HEK293 (cell line): ENCODE measurements at regions not wholly inside any gene's neighbourhood (a gene's known extent, or its start where the extent isn't known, plus 50 kb on each side); places are given as distances from the start of the nearest gene placed in this dataset.

Experiments
- CTCF ChIA-PET: fragments of 350-600 bp; formaldehyde crosslinking; extraction: SDS; loops from one replicate; lab custom pipeline; 2021; ENCODE audit warnings: antibody characterized with exemption; lab: Yijun Ruan, JAX
- POLR2A ChIA-PET: fragments of 300-600 bp; formaldehyde crosslinking; extraction: SDS; loops from one replicate; lab custom pipeline; 2020; ENCODE audit warnings: antibody characterized with exemption, inconsistent platforms; lab: Yijun Ruan, JAX
- H3K27ac ChIP-seq: fragments of 200-500 bp; sonication (Bioruptor generic); 2 replicates; pipeline ENCODE4 v1.5.1; 2014; ENCODE audit warnings: low read depth, low read length, control low read depth, inconsistent platforms; ENCODE audit errors: extremely low read depth
- H3K36me3 ChIP-seq, 2 experiments: fragments of 200-500 bp in 1 of 2; sonication (Bioruptor generic) in 1 of 2; 1 replicate in 1 of 2; 2 replicates in 1 of 2; pipeline ENCODE4 v1.5.1; 2014 to 2017; ENCODE audit warnings: inconsistent platforms in 2 of 2, low read length in 2 of 2; ENCODE audit not compliant: control insufficient read depth in 2 of 2, insufficient read depth in 1 of 2
- H3K4me1 ChIP-seq: fragments of 200-500 bp; sonication (Bioruptor generic); 2 replicates; pipeline ENCODE4 v1.5.1; 2014; ENCODE audit warnings: mild to moderate bottlenecking, low read length, inconsistent platforms; ENCODE audit not compliant: control insufficient read depth, insufficient read depth
- H3K4me3 ChIP-seq: 2 replicates; pipeline ENCODE4 v1.5.1; 2011; ENCODE audit warnings: low read depth, mild to moderate bottlenecking, control low read depth, low read length, moderate library complexity
- H3K9me3 ChIP-seq: fragments of 200-500 bp; sonication (Bioruptor generic); 2 replicates; pipeline ENCODE4 v1.5.1; 2014; ENCODE audit warnings: low read depth, low read length, inconsistent platforms; ENCODE audit not compliant: control insufficient read depth, insufficient read depth
- ATF2 ChIP-seq: fragments of 450-650 bp; formaldehyde crosslinking; IDR thresholded peaks from 2 replicates; pipeline ENCODE4 v1.5.1; 2016; ENCODE audit warnings: missing biosample characterization, missing genetic modification characterization, low read depth
- BCL11A ChIP-seq: fragments of 450-650 bp; formaldehyde crosslinking; IDR thresholded peaks from 2 replicates; pipeline ENCODE4 v1.5.1; 2016; ENCODE audit warnings: low read depth, missing biosample characterization, missing genetic modification characterization
- CTCF ChIP-seq: fragments of 450-650 bp; formaldehyde crosslinking; IDR thresholded peaks from 2 replicates; pipeline ENCODE4 v1.5.1; 2016; ENCODE audit warnings: missing biosample characterization, missing genetic modification characterization
- FEZF1 ChIP-seq: fragments of 450-650 bp; formaldehyde crosslinking; IDR thresholded peaks from 2 replicates; pipeline ENCODE4 v1.5.1; 2016; ENCODE audit warnings: missing biosample characterization, missing genetic modification characterization
- GLIS2 ChIP-seq: fragments of 450-650 bp; formaldehyde crosslinking; IDR thresholded peaks from 2 replicates; pipeline ENCODE4 v1.5.1; 2016; ENCODE audit warnings: missing biosample characterization, missing genetic modification characterization
- HIC1 ChIP-seq: fragments of 450-650 bp; formaldehyde crosslinking; IDR thresholded peaks from 2 replicates; pipeline ENCODE4 v1.5.1; 2016; ENCODE audit warnings: missing biosample characterization, missing genetic modification characterization
- IKZF3 ChIP-seq: fragments of 450-650 bp; IDR thresholded peaks from 2 replicates; pipeline ENCODE4 v1.5.0; 2018; ENCODE audit warnings: missing biosample characterization, mild to moderate bottlenecking, missing genetic modification characterization, moderate library complexity
- MYNN ChIP-seq: fragments of 450-650 bp; formaldehyde crosslinking; IDR thresholded peaks from 2 replicates; pipeline ENCODE4 v1.5.1; 2016; ENCODE audit warnings: missing biosample characterization, missing genetic modification characterization, borderline replicate concordance
- SCRT1 ChIP-seq: fragments of 450-650 bp; formaldehyde crosslinking; IDR thresholded peaks from 2 replicates; pipeline ENCODE4 v1.5.1; 2016; ENCODE audit warnings: missing biosample characterization, missing genetic modification characterization, borderline replicate concordance
- SP7 ChIP-seq: fragments of 450-650 bp; formaldehyde crosslinking; IDR thresholded peaks from 2 replicates; pipeline ENCODE4 v1.5.1; 2016; ENCODE audit warnings: missing biosample characterization, missing genetic modification characterization
- ZBTB20 ChIP-seq: fragments of 450-650 bp; formaldehyde crosslinking; IDR thresholded peaks from 2 replicates; pipeline ENCODE4 v1.5.1; 2016; ENCODE audit warnings: missing biosample characterization, missing genetic modification characterization
- ZFHX2 ChIP-seq: fragments of 450-650 bp; formaldehyde crosslinking; conservative IDR thresholded peaks from 2 replicates; pipeline ENCODE4 v1.5.1; 2016; ENCODE audit warnings: missing biosample characterization, missing genetic modification characterization
- ZIC2 ChIP-seq: fragments of 450-650 bp; formaldehyde crosslinking; IDR thresholded peaks from 2 replicates; pipeline ENCODE4 v1.5.1; 2016; ENCODE audit warnings: missing biosample characterization, missing genetic modification characterization
- ZNF155 ChIP-seq: fragments of 450-650 bp; formaldehyde crosslinking; IDR thresholded peaks from 2 replicates; pipeline ENCODE4 v1.5.1; 2016; ENCODE audit warnings: missing biosample characterization, missing genetic modification characterization
- ZNF184 ChIP-seq: fragments of 450-650 bp; IDR thresholded peaks from 2 replicates; pipeline ENCODE4 v1.5.1; 2018; ENCODE audit warnings: missing biosample characterization, mild to moderate bottlenecking, missing genetic modification characterization
- ZNF202 ChIP-seq: fragments of 450-650 bp; formaldehyde crosslinking; IDR thresholded peaks from 2 replicates; pipeline ENCODE4 v1.5.1; 2016; ENCODE audit warnings: missing biosample characterization, missing genetic modification characterization, borderline replicate concordance
- ZNF280D ChIP-seq: fragments of 450-650 bp; formaldehyde crosslinking; IDR thresholded peaks from 2 replicates; pipeline ENCODE4 v1.5.1; 2016; ENCODE audit warnings: missing biosample characterization, missing genetic modification characterization
- ZNF362 ChIP-seq: fragments of 450-650 bp; formaldehyde crosslinking; IDR thresholded peaks from 2 replicates; pipeline ENCODE4 v1.5.1; 2016; ENCODE audit warnings: missing biosample characterization, missing genetic modification characterization
- ZNF391 ChIP-seq: fragments of 450-650 bp; formaldehyde crosslinking; IDR thresholded peaks from 2 replicates; pipeline ENCODE4 v1.5.1; 2016; ENCODE audit warnings: low read depth, missing biosample characterization, missing genetic modification characterization, borderline replicate concordance
- ZNF549 ChIP-seq: fragments of 450-650 bp; IDR thresholded peaks from 2 replicates; pipeline ENCODE4 v1.5.1; 2018; ENCODE audit warnings: missing biosample characterization, missing genetic modification characterization, mild to moderate bottlenecking, inconsistent platforms, moderate library complexity
- ZNF555 ChIP-seq: fragments of 450-650 bp; formaldehyde crosslinking; conservative IDR thresholded peaks from 2 replicates; pipeline ENCODE4 v1.5.1; 2017; ENCODE audit warnings: missing biosample characterization, mild to moderate bottlenecking, missing genetic modification characterization, inconsistent platforms
- ZNF561 ChIP-seq: fragments of 450-650 bp; IDR thresholded peaks from 2 replicates; pipeline ENCODE4 v1.5.1; 2018; ENCODE audit warnings: missing biosample characterization, missing genetic modification characterization, borderline replicate concordance
- ZNF664 ChIP-seq: fragments of 450-650 bp; formaldehyde crosslinking; IDR thresholded peaks from 2 replicates; pipeline ENCODE4 v1.5.1; 2016; ENCODE audit warnings: missing biosample characterization, missing genetic modification characterization
- ZNF768 ChIP-seq: fragments of 450-650 bp; formaldehyde crosslinking; IDR thresholded peaks from 2 replicates; pipeline ENCODE4 v1.5.1; 2018; ENCODE audit warnings: missing biosample characterization, mild to moderate bottlenecking, missing genetic modification characterization
- ZNF843 ChIP-seq: fragments of 450-650 bp; formaldehyde crosslinking; IDR thresholded peaks from 2 replicates; pipeline ENCODE4 v1.5.1; 2016; ENCODE audit warnings: missing biosample characterization, missing genetic modification characterization
- ZSCAN16 ChIP-seq: fragments of 450-650 bp; formaldehyde crosslinking; IDR thresholded peaks from 2 replicates; pipeline ENCODE4 v1.5.1; 2016; ENCODE audit warnings: missing biosample characterization, missing genetic modification characterization
- ZSCAN23 ChIP-seq: fragments of 450-650 bp; formaldehyde crosslinking; IDR thresholded peaks from 2 replicates; pipeline ENCODE4 v1.5.1; 2016; ENCODE audit warnings: missing biosample characterization, missing genetic modification characterization

DNA sequence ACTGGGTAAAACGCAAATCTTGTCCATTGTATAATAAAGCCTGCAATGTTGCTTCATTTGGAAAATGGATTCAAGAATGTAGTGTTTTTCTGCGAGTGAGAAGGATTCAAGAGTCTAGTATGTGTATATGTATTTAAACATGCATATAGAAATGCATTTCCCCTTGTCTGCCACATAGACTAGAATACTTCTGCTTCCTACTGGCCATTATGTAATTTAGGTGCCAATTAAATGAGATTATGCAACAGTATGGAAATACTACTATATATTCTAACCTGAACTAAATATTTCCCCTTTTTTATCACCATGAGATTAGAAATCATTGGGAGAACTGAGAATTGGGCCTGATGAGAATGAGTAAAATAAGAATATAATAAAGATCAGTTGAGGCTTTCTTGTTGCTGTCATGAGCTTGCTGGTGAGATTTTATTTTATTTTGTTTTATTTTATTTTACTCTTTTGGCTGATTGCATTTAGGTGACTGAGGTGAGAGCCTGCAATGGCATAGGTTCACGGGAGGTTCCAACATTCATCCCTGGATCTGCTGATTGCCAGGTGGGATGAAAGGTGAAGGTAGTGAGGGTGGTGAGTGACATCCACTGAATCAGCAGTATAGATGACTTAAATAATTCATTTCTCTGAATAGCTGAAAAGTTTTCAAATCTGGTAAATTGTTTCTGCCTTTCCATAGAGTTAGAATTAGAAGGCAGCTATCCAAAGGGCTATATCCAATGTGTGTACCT is 95.6 kb upstream of the SLC4A4 start:
- Histone ChIP-seq H3K36me3 (no peaks in the 10 kb centered on the region), H3K9me3 (no peaks in the 10 kb centered on the region), H3K4me1 (peaks cover 12% of the 10 kb centered on the region), H3K27ac (no peak overlapping the region), H3K4me3 (no peak overlapping the region)
- TF ChIP-seq ZNF664 (tag by site-specific recombination) (no peak), ZNF202 (no peak), SP7 (tag by site-specific recombination) (no peak), ZNF184 (tag by site-specific recombination) (no peak), MYNN (tag by site-specific recombination) (no peak), IKZF3 (tag by site-specific recombination) (no peak), SCRT1 (tag by site-specific recombination) (no peak), ZFHX2 (tag by site-specific recombination) (no peak), ZNF155 (tag by site-specific recombination) (no peak), GLIS2 (tag by site-specific recombination) (no peak), ZNF843 (tag by site-specific recombination) (no peak), ZBTB20 (tag by site-specific recombination) (no peak), HIC1 (no peak), ZNF362 (tag by site-specific recombination) (no peak), BCL11A (no peak), FEZF1 (tag by site-specific recombination) (no peak), ZNF391 (tag by site-specific recombination) (no peak), ZIC2 (tag by site-specific recombination) (no peak), ZNF549 (tag by site-specific recombination) (no peak), ATF2 (tag by site-specific recombination) (no peak)
- TF ChIP-seq, all 188 proteins: peak for 0
- ChIA-PET POLR2A (no interaction called here), CTCF (no interaction called here)

DNA sequence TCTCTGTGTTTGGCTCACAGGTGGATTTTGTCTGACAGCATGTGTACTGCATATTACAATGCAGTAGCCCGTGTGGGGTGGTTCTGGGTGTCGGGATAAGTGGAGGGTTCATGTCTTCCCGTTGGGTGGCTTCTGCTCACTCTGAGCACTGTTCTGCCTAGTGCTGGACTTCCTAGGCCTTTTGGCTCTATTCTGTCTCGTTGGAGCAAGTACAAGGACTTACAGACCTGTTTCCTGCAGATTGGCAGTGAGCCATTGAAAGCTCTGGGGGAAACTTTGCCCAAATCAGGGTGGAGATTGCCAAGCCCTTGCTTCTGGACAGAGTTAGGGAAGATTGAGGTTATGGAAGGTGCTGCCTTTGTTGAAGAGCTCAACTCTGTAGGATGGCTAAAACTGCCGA is 91.1 kb upstream of the SLC4A4 start:
- Histone ChIP-seq H3K9me3 (no peaks in the 10 kb centered on the region), H3K4me1 (no peaks in the 10 kb centered on the region), H3K27ac (no peak overlapping the region), H3K36me3 (no peaks in the 10 kb centered on the region), H3K4me3 (no peak overlapping the region)
- ChIA-PET POLR2A (no interaction called here), CTCF (no interaction called here)
- TF ChIP-seq ZNF549 (tag by site-specific recombination), result no peak
- TF ChIP-seq CTCF (tag by site-specific recombination), result no peak
- TF ChIP-seq ZSCAN23, result no peak
- no peak for TF ChIP-seq ZNF768 (tag by site-specific recombination)
- no peak for TF ChIP-seq ZNF561 (tag by site-specific recombination)
- no peak for TF ChIP-seq ZSCAN16 (tag by site-specific recombination)
- TF ChIP-seq ZNF184 (tag by site-specific recombination), result no peak
- no peak for TF ChIP-seq ZNF555 (tag by site-specific recombination)
- TF ChIP-seq ZNF280D (tag by site-specific recombination), result no peak
